Sigmoid colon (tissue), 6 donors: ENCODE measurements at regions not wholly inside any gene's neighbourhood (a gene's known extent, or its start where the extent isn't known, plus 50 kb on each side); places are given as distances from the start of the nearest gene placed in this dataset.

Experiments
- DNase-seq: peaks from one replicate; pipeline ENCODE4 v3.0.0-alpha.2; 2019
- H3K27ac ChIP-seq, 4 donors: fragments of 200-600 bp; sonication (generic); one replicate each; pipeline ENCODE4 v1.5.1; 2016 to 2019; ENCODE audit warnings: mild to moderate bottlenecking in 1 of 4
- H3K27me3 ChIP-seq, 3 donors: fragments of 200-600 bp; sonication (generic); one replicate each; pipeline ENCODE4 v1.5.1; 2019; ENCODE audit warnings: mild to moderate bottlenecking in 1 of 3
- H3K36me3 ChIP-seq, 4 donors: fragments of 200-600 bp; sonication (generic); one replicate each; pipeline ENCODE4 v1.5.1; 2016 to 2019
- H3K4me1 ChIP-seq, 4 donors: fragments of 200-600 bp; sonication (generic); one replicate each; pipeline ENCODE4 v1.5.1; 2017 to 2019
- H3K4me3 ChIP-seq, 4 donors: fragments of 200-600 bp; sonication (generic); one replicate each; pipeline ENCODE4 v1.5.1; 2017 to 2019; ENCODE audit warnings: mild to moderate bottlenecking in 2 of 4, moderate library complexity in 1 of 4
- H3K9me3 ChIP-seq, 4 donors: fragments of 200-600 bp in 3 of 4; sonication (generic) in 3 of 4; one replicate each; pipeline versions ENCODE4 v1.5.1 to v1.6.1; 2013 to 2019
- CTCF ChIP-seq, 4 experiments: fragments of 450-650 bp in 3 of 4; fragments of 200-600 bp in 1 of 4; IDR thresholded peaks; one replicate each; pipeline ENCODE4 v1.5.1; 2016 to 2019; ENCODE audit warnings: antibody characterized with exemption in 4 of 4, mild to moderate bottlenecking in 3 of 4, moderate library complexity in 2 of 4
- EP300 ChIP-seq, 4 donors: sonication (generic); formaldehyde crosslinking; IDR thresholded peaks; one replicate each; pipeline ENCODE4 v1.6.1; 2017; ENCODE audit warnings: antibody characterized with exemption in 4 of 4
- POLR2A ChIP-seq, 2 donors: fragments of 450-650 bp; IDR thresholded peaks; one replicate each; pipeline ENCODE4 v1.6.1; 2016; ENCODE audit warnings: antibody characterized with exemption in 2 of 2, mild to moderate bottlenecking in 2 of 2, moderate library complexity in 2 of 2
- POLR2AphosphoS5 ChIP-seq, 4 donors: sonication (generic); formaldehyde crosslinking; IDR thresholded peaks; one replicate each; pipeline ENCODE4 v1.6.1; 2017; ENCODE audit warnings: antibody characterized with exemption in 4 of 4
- WGBS, 2 donors: extraction: QIAGEN DNeasy Blood & Tissue Kit; methylation state at CpG; one replicate each; pipeline ENCODE4 v1.1.7; 2013; 5-methylcytosine and 5-hydroxymethylcytosine counted together
- intact Hi-C: fragments of 100-400 bp; cut with DNase I; formaldehyde crosslinking; loops from one replicate; pipeline ENCODE4 v1.15.1; 2023
- donor health status: healthy with polysubstance abuse.
- donor health status: healthy.

GRCh38 chr7:36048141-36048901 is 104.7 kb upstream of the EEPD1 start:
- WGBS, 2 donors: 76 to 87% methylated on average over 5 of the region's 5 CpGs
- no peak overlapping the region for H3K4me3 ChIP-seq
- H3K36me3 ChIP-seq: no peaks in the 10 kb centered on the region
- no peaks in the 10 kb centered on the region for H3K9me3 ChIP-seq
- peak; percentile 75 for DNase-seq
- TF ChIP-seq POLR2A (IDR thresholded peaks at IDR 0.05) (no peak), POLR2AphosphoS5 (IDR thresholded peaks at IDR 0.05) (peak in 3 of 4 donors; percentile 18 to 57 (median 35))
- H3K27ac ChIP-seq: peak overlapping the region in 1 of 4 donors; percentile 5
- H3K27me3 ChIP-seq: no peaks in the 10 kb centered on the region
- peaks cover 0 to 13% (median 4%) of the 10 kb centered on the region in 4 donors for H3K4me1 ChIP-seq
- intact Hi-C loops: no loop called here

GRCh38 chr7:36048902-36049240 is 104.2 kb upstream of the EEPD1 start:
- TF ChIP-seq CTCF (IDR thresholded peaks at IDR 0.05): no peak
- no peak for TF ChIP-seq POLR2AphosphoS5 (IDR thresholded peaks at IDR 0.05)
- no peak for TF ChIP-seq EP300 (IDR thresholded peaks at IDR 0.05)
- TF ChIP-seq POLR2A (IDR thresholded peaks at IDR 0.05): no peak
- Histone ChIP-seq H3K4me3 (no peak overlapping the region), H3K9me3 (no peaks in the 10 kb centered on the region), H3K27me3 (no peaks in the 10 kb centered on the region), H3K4me1 (peaks cover 0 to 13% (median 4%) of the 10 kb centered on the region in 4 donors), H3K36me3 (no peaks in the 10 kb centered on the region), H3K27ac (no peak overlapping the region)
- intact Hi-C loops: no loop called here
- WGBS, 2 donors: 43 to 55% methylated on average over 2 of the region's 2 CpGs
- no peak for DNase-seq

- 76% methylated on average over 4 of the region's 4 CpGs for WGBS, 2 donors
- intact Hi-C loops: no loop called here
- Histone ChIP-seq H3K27ac (no peak overlapping the region), H3K36me3 (no peaks in the 10 kb centered on the region), H3K9me3 (no peaks in the 10 kb centered on the region), H3K4me3 (no peak overlapping the region), H3K27me3 (no peaks in the 10 kb centered on the region), H3K4me1 (peaks cover 0 to 13% (median 4%) of the 10 kb centered on the region in 4 donors)
- DNase-seq: no peak
- TF ChIP-seq CTCF (IDR thresholded peaks at IDR 0.05): no peak
- no peak for TF ChIP-seq POLR2AphosphoS5 (IDR thresholded peaks at IDR 0.05)
- TF ChIP-seq EP300 (IDR thresholded peaks at IDR 0.05): no peak
- no peak for TF ChIP-seq POLR2A (IDR thresholded peaks at IDR 0.05)
Observed at GRCh38 chr7:36051501-36051900, 101.6 kb upstream of the EEPD1 start.

- Histone ChIP-seq H3K27ac (no peak overlapping the region), H3K4me1 (peaks cover 0 to 5% (median 2%) of the 10 kb centered on the region in 4 donors), H3K36me3 (no peaks in the 10 kb centered on the region), H3K27me3 (no peaks in the 10 kb centered on the region), H3K9me3 (no peaks in the 10 kb centered on the region), H3K4me3 (no peak overlapping the region)
- 67 to 78% methylated on average over 3 of the region's 3 CpGs for WGBS, 2 donors
- no peak for TF ChIP-seq EP300 (IDR thresholded peaks at IDR 0.05)
- TF ChIP-seq POLR2AphosphoS5 (IDR thresholded peaks at IDR 0.05): no peak
- no peak for DNase-seq
- intact Hi-C loops: no loop called here
Observed at GRCh38 chr7:36053589-36053988, 99.5 kb upstream of the EEPD1 start.

- WGBS, 2 donors: 66 to 84% methylated on average over 2 of the region's 2 CpGs
- no peaks in the 10 kb centered on the region for H3K36me3 ChIP-seq
- no peaks in the 10 kb centered on the region for H3K9me3 ChIP-seq
- no peak for DNase-seq
- no peaks in the 10 kb centered on the region for H3K27me3 ChIP-seq
- intact Hi-C loops: no loop called here
- H3K27ac ChIP-seq: no peak overlapping the region
- TF ChIP-seq CTCF (IDR thresholded peaks at IDR 0.05) (no peak), POLR2AphosphoS5 (IDR thresholded peaks at IDR 0.05) (no peak), EP300 (IDR thresholded peaks at IDR 0.05) (no peak)
- no peaks in the 10 kb centered on the region for H3K4me1 ChIP-seq
- H3K4me3 ChIP-seq: no peak overlapping the region
Observed at GRCh38 chr7:36054637-36055036, 98.4 kb upstream of the EEPD1 start.

- Histone ChIP-seq H3K9me3 (no peaks in the 10 kb centered on the region), H3K36me3 (no peaks in the 10 kb centered on the region), H3K4me1 (no peaks in the 10 kb centered on the region), H3K27ac (no peak overlapping the region), H3K4me3 (no peak overlapping the region), H3K27me3 (no peaks in the 10 kb centered on the region)
- DNase-seq: no peak
- 92% methylated on average over 4 of the region's 4 CpGs for WGBS, 2 donors
- intact Hi-C loops: no loop called here
- TF ChIP-seq CTCF (IDR thresholded peaks at IDR 0.05) (no peak), POLR2AphosphoS5 (IDR thresholded peaks at IDR 0.05) (no peak), POLR2A (IDR thresholded peaks at IDR 0.05) (no peak), EP300 (IDR thresholded peaks at IDR 0.05) (no peak)
Observed at GRCh38 chr7:36055207-36055606, 97.8 kb upstream of the EEPD1 start.
